BJ (cell line): ENCODE measurements at regions not wholly inside any gene's neighbourhood (a gene's known extent, or its start where the extent isn't known, plus 50 kb on each side); places are given as distances from the start of the nearest gene placed in this dataset.

Source experiments
- CTCF ChIA-PET: fragments of 350-600 bp; formaldehyde crosslinking; extraction: SDS; loops from one replicate; lab custom pipeline; 2021; ENCODE audit warnings: antibody characterized with exemption, inconsistent platforms; lab: Yijun Ruan, JAX
- POLR2A ChIA-PET: fragments of 300-600 bp; sonication (Branson Sonifier 250); formaldehyde crosslinking; extraction: SDS; loops from one replicate; lab custom pipeline; 2021; ENCODE audit warnings: antibody characterized with exemption; lab: Charles Lee
- DNase-seq: peaks from one replicate; pipeline ENCODE4 v3.0.0-alpha.2; 2011; ENCODE audit warnings: low read depth
- H3K27me3 ChIP-seq: 2 replicates; pipeline ENCODE4 v1.6.0; 2011; ENCODE audit warnings: low read length; ENCODE audit not compliant: control insufficient read depth, insufficient read depth
- H3K36me3 ChIP-seq: 2 replicates; pipeline ENCODE4 v1.5.1; 2011; ENCODE audit warnings: low read length; ENCODE audit not compliant: control insufficient read depth, insufficient read depth
- H3K4me3 ChIP-seq: 2 replicates; pipeline ENCODE4 v1.5.1; 2011; ENCODE audit warnings: low read depth, mild to moderate bottlenecking, control low read depth, low read length
- TF ChIP-seq, protein P1 (sequence below): IDR thresholded peaks from 2 replicates; pipeline ENCODE4 v1.5.1; 2011; ENCODE audit warnings: low read depth, mild to moderate bottlenecking, control low read depth, inconsistent platforms, low read length, moderate library complexity; ENCODE audit not compliant: insufficient read depth

- H3K4me3 ChIP-seq: no peak overlapping the region
- DNase-seq: no peak
- POLR2A ChIA-PET: no interaction called here
- TF ChIP-seq, protein P1, sequence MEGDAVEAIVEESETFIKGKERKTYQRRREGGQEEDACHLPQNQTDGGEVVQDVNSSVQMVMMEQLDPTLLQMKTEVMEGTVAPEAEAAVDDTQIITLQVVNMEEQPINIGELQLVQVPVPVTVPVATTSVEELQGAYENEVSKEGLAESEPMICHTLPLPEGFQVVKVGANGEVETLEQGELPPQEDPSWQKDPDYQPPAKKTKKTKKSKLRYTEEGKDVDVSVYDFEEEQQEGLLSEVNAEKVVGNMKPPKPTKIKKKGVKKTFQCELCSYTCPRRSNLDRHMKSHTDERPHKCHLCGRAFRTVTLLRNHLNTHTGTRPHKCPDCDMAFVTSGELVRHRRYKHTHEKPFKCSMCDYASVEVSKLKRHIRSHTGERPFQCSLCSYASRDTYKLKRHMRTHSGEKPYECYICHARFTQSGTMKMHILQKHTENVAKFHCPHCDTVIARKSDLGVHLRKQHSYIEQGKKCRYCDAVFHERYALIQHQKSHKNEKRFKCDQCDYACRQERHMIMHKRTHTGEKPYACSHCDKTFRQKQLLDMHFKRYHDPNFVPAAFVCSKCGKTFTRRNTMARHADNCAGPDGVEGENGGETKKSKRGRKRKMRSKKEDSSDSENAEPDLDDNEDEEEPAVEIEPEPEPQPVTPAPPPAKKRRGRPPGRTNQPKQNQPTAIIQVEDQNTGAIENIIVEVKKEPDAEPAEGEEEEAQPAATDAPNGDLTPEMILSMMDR: no peak
- peaks cover under 1% of the 10 kb centered on the region; the same call in 1 of the 2 replicates for H3K27me3 ChIP-seq
- no peaks in the 10 kb centered on the region for H3K36me3 ChIP-seq
- CTCF ChIA-PET: interaction anchor here (2.3 kb wide), 1 partner anchor 10 kb away, joined by 9 read pairs; no protein-coding TSS in a partner anchor
Measured at GRCh38 chr20:4327956-4328355, 78.9 kb upstream of the ADRA1D start.

GRCh38 chr20:4326195-4327065, 77.3 kb upstream of the ADRA1D start:
- ChIA-PET CTCF (interaction anchor here (0.7 to 1.0 kb wide), 2 partner anchors 10 to 277 kb away, joined by 3 read pairs; no protein-coding TSS in a partner anchor), POLR2A (no interaction called here)
- no peak for DNase-seq
- H3K36me3 ChIP-seq: no peaks in the 10 kb centered on the region
- no peaks in the 10 kb centered on the region for H3K27me3 ChIP-seq
- TF ChIP-seq, protein P1: no peak
- no peak overlapping the region for H3K4me3 ChIP-seq

GRCh38 chr20:4325548-4326187, 76.6 kb upstream of the ADRA1D start:
- POLR2A ChIA-PET: no interaction called here
- CTCF ChIA-PET: interaction anchor here (0.7 to 1.0 kb wide), 2 partner anchors 9 to 278 kb away, joined by 3 read pairs; no protein-coding TSS in a partner anchor
- H3K4me3 ChIP-seq: no peak overlapping the region
- DNase-seq: no peak
- TF ChIP-seq, protein P1: no peak
- H3K36me3 ChIP-seq: no peaks in the 10 kb centered on the region
- H3K27me3 ChIP-seq: no peaks in the 10 kb centered on the region

DNA sequence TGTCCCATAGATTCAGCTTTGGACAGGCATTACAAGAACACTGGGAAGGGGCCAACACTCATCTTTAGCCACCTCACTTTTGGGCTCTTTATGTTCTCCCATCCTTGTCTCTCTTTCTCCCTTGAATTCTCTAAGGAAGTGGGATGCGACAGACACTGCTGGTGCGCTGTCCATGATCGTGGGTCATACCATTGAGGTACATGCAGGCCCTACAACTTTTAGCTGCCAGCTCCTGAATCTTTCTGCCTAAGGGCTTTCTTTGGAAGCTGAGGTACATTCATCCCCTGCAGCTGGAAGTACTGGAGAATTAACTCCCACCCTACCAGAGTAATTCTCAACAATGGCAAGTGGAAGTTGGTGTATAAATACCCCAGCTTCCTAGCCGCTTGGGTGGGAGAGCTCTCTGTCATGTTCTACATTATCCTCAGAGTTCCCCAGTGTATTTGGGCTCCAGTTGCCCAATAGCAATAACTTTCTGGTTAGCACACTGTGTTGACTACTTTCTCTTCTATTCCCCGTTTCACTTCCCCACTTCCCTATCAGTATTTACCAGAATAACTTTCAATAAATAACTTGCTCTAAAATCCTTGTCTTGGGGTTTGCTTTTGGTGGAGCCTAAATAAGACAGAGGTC, 75.6 kb upstream of the ADRA1D start:
- Histone ChIP-seq H3K4me3 (no peak overlapping the region), H3K36me3 (no peaks in the 10 kb centered on the region), H3K27me3 (no peaks in the 10 kb centered on the region)
- ChIA-PET POLR2A (no interaction called here), CTCF (no interaction called here)
- DNase-seq: no peak
- TF ChIP-seq, protein P1: no peak

- no peaks in the 10 kb centered on the region for H3K36me3 ChIP-seq
- CTCF ChIA-PET: interaction anchor here (0.7 kb wide), 1 partner anchor 9 kb away, joined by 3 read pairs; no protein-coding TSS in a partner anchor
- TF ChIP-seq, protein P1: no peak
- no peak for DNase-seq
- H3K4me3 ChIP-seq: no peak overlapping the region
- no peaks in the 10 kb centered on the region for H3K27me3 ChIP-seq
- POLR2A ChIA-PET: no interaction called here
Measured at GRCh38 chr20:4322499-4322898, 73.4 kb upstream of the ADRA1D start.
